Sigmoid colon (tissue), 6 donors: ENCODE measurements at regions not wholly inside any gene's neighbourhood (a gene's known extent, or its start where the extent isn't known, plus 50 kb on each side); places are given as distances from the start of the nearest gene placed in this dataset.

Source experiments
- DNase-seq: peaks from one replicate; pipeline ENCODE4 v3.0.0-alpha.2; 2019
- H3K27ac ChIP-seq, 4 donors: fragments of 200-600 bp; sonication (generic); one replicate each; pipeline ENCODE4 v1.5.1; 2016 to 2019; ENCODE audit warnings: mild to moderate bottlenecking in 1 of 4
- H3K27me3 ChIP-seq, 3 donors: fragments of 200-600 bp; sonication (generic); one replicate each; pipeline ENCODE4 v1.5.1; 2019; ENCODE audit warnings: mild to moderate bottlenecking in 1 of 3
- H3K36me3 ChIP-seq, 4 donors: fragments of 200-600 bp; sonication (generic); one replicate each; pipeline ENCODE4 v1.5.1; 2016 to 2019
- H3K4me1 ChIP-seq, 4 donors: fragments of 200-600 bp; sonication (generic); one replicate each; pipeline ENCODE4 v1.5.1; 2017 to 2019
- H3K4me3 ChIP-seq, 4 donors: fragments of 200-600 bp; sonication (generic); one replicate each; pipeline ENCODE4 v1.5.1; 2017 to 2019; ENCODE audit warnings: mild to moderate bottlenecking in 2 of 4, moderate library complexity in 1 of 4
- H3K9me3 ChIP-seq, 4 donors: fragments of 200-600 bp in 3 of 4; sonication (generic) in 3 of 4; one replicate each; pipeline versions ENCODE4 v1.5.1 to v1.6.1; 2013 to 2019
- CTCF ChIP-seq, 4 experiments: fragments of 450-650 bp in 3 of 4; fragments of 200-600 bp in 1 of 4; IDR thresholded peaks; one replicate each; pipeline ENCODE4 v1.5.1; 2016 to 2019; ENCODE audit warnings: antibody characterized with exemption in 4 of 4, mild to moderate bottlenecking in 3 of 4, moderate library complexity in 2 of 4
- EP300 ChIP-seq, 4 donors: sonication (generic); formaldehyde crosslinking; IDR thresholded peaks; one replicate each; pipeline ENCODE4 v1.6.1; 2017; ENCODE audit warnings: antibody characterized with exemption in 4 of 4
- POLR2A ChIP-seq, 2 donors: fragments of 450-650 bp; IDR thresholded peaks; one replicate each; pipeline ENCODE4 v1.6.1; 2016; ENCODE audit warnings: antibody characterized with exemption in 2 of 2, mild to moderate bottlenecking in 2 of 2, moderate library complexity in 2 of 2
- POLR2AphosphoS5 ChIP-seq, 4 donors: sonication (generic); formaldehyde crosslinking; IDR thresholded peaks; one replicate each; pipeline ENCODE4 v1.6.1; 2017; ENCODE audit warnings: antibody characterized with exemption in 4 of 4
- WGBS, 2 donors: extraction: QIAGEN DNeasy Blood & Tissue Kit; methylation state at CpG; one replicate each; pipeline ENCODE4 v1.1.7; 2013; 5-methylcytosine and 5-hydroxymethylcytosine counted together
- intact Hi-C: fragments of 100-400 bp; cut with DNase I; formaldehyde crosslinking; loops from one replicate; pipeline ENCODE4 v1.15.1; 2023
- donor health status: healthy with polysubstance abuse.
- donor health status: healthy.

- intact Hi-C loops = no loop called here
- WGBS, 2 donors = 88 to 92% methylated on average over 2 of the region's 2 CpGs
- no peak for DNase-seq
Measured at GRCh38 chr9:120330031-120330430, 249.9 kb downstream of the CDK5RAP2 start.

GRCh38 chr9:120327322-120327721 lies 252.6 kb downstream of the CDK5RAP2 start:
- intact Hi-C loops = no loop called here
- TF ChIP-seq POLR2A (IDR thresholded peaks at IDR 0.05) (no peak), CTCF (IDR thresholded peaks at IDR 0.05) (no peak), POLR2AphosphoS5 (IDR thresholded peaks at IDR 0.05) (no peak), EP300 (IDR thresholded peaks at IDR 0.05) (no peak)
- DNase-seq = no peak
- H3K4me3 ChIP-seq = no peak overlapping the region
- H3K27me3 ChIP-seq = no peaks in the 10 kb centered on the region
- H3K9me3 ChIP-seq = no peaks in the 10 kb centered on the region
- no peaks in the 10 kb centered on the region for H3K4me1 ChIP-seq
- no peak overlapping the region for H3K27ac ChIP-seq
- 88 to 93% methylated on average over 3 of the region's 3 CpGs for WGBS, 2 donors
- H3K36me3 ChIP-seq = no peaks in the 10 kb centered on the region

More at GRCh38 chr9:120330031-120330430, 249.9 kb downstream of the CDK5RAP2 start:
- Histone ChIP-seq H3K4me3 (no peak overlapping the region), H3K4me1 (no peaks in the 10 kb centered on the region), H3K27ac (no peak overlapping the region), H3K9me3 (no peaks in the 10 kb centered on the region), H3K36me3 (no peaks in the 10 kb centered on the region), H3K27me3 (no peaks in the 10 kb centered on the region)
- TF ChIP-seq EP300 (IDR thresholded peaks at IDR 0.05) = no peak

- WGBS, 2 donors = 72 to 82% methylated on average over 4 of the region's 4 CpGs
- no peaks in the 10 kb centered on the region for H3K9me3 ChIP-seq
- no peak for TF ChIP-seq EP300 (IDR thresholded peaks at IDR 0.05)
- TF ChIP-seq POLR2A (IDR thresholded peaks at IDR 0.05) = no peak
- no peak for TF ChIP-seq CTCF (IDR thresholded peaks at IDR 0.05)
- no peak for TF ChIP-seq POLR2AphosphoS5 (IDR thresholded peaks at IDR 0.05)
- H3K4me3 ChIP-seq = no peak overlapping the region
- no peaks in the 10 kb centered on the region for H3K4me1 ChIP-seq
- DNase-seq = no peak
- no peaks in the 10 kb centered on the region for H3K36me3 ChIP-seq
- intact Hi-C loops = no loop called here
- no peaks in the 10 kb centered on the region for H3K27me3 ChIP-seq
- no peak overlapping the region for H3K27ac ChIP-seq
Measured at GRCh38 chr9:120326049-120326693, 253.8 kb downstream of the CDK5RAP2 start.

GRCh38 chr9:120324996-120325642 lies 254.8 kb downstream of the CDK5RAP2 start:
- TF ChIP-seq POLR2AphosphoS5 (IDR thresholded peaks at IDR 0.05) (no peak), EP300 (IDR thresholded peaks at IDR 0.05) (no peak), CTCF (IDR thresholded peaks at IDR 0.05) (no peak), POLR2A (IDR thresholded peaks at IDR 0.05) (no peak)
- no peaks in the 10 kb centered on the region for H3K36me3 ChIP-seq
- no peak overlapping the region for H3K4me3 ChIP-seq
- no peak for DNase-seq
- no peak overlapping the region for H3K27ac ChIP-seq
- H3K9me3 ChIP-seq = no peaks in the 10 kb centered on the region
- intact Hi-C loops = no loop called here
- 45 to 59% methylated on average over 5 of the region's 5 CpGs for WGBS, 2 donors
- no peaks in the 10 kb centered on the region for H3K4me1 ChIP-seq
- no peaks in the 10 kb centered on the region for H3K27me3 ChIP-seq

- H3K27ac ChIP-seq = no peak overlapping the region
- no peak for DNase-seq
- no peaks in the 10 kb centered on the region for H3K27me3 ChIP-seq
- 93 to 95% methylated on average over 2 of the region's 2 CpGs for WGBS, 2 donors
- no peak for TF ChIP-seq POLR2A (IDR thresholded peaks at IDR 0.05)
- TF ChIP-seq EP300 (IDR thresholded peaks at IDR 0.05) = no peak
- no peak for TF ChIP-seq CTCF (IDR thresholded peaks at IDR 0.05)
- no peak for TF ChIP-seq POLR2AphosphoS5 (IDR thresholded peaks at IDR 0.05)
- H3K9me3 ChIP-seq = no peaks in the 10 kb centered on the region
- no peaks in the 10 kb centered on the region for H3K36me3 ChIP-seq
- intact Hi-C loops = no loop called here
- H3K4me1 ChIP-seq = no peaks in the 10 kb centered on the region
- H3K4me3 ChIP-seq = no peak overlapping the region
Measured at GRCh38 chr9:120324461-120324860, 255.5 kb downstream of the CDK5RAP2 start.
